Stimulated activated CD8-positive, alpha-beta memory T cell treated with anti-CD3 and anti-CD28 coated beads, Interleukin-12 subunit alpha, Interleukin-12 subunit beta, amount 100 ng/mL, for 1 hour (primary cell): ENCODE measurements at regions not wholly inside any gene's neighbourhood (a gene's known extent, or its start where the extent isn't known, plus 50 kb on each side); places are given as distances from the start of the nearest gene placed in this dataset.

ENCODE experiments used
- DNase-seq: peaks from one replicate; pipeline ENCODE4 v3.0.0-alpha.2; 2020; ENCODE audit warnings: low read depth

DNA sequence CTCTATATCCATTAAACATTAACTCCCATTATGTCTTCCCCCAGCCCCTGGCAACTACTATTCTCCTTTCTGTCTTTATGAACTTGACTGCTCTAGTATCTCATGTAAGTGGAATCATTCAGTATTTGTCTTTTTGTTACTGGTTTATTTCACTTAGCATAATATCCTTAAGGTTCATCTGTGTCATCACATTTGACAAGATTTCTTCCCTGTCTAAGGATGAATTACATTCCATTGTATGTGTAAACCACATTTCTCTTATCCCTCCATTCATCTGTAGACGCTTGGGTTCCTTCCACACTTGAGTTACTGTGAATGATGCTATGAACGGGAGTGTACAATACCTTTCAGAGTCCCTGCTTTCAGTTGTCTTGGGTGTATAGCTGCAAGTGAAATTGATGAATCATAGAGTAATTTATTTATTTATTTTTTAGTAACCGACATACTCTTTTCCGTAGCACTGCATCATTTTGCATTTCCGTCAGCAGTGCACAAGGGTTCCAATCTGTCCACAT lies 399.7 kb upstream of the RBFOX1 start:
- no peak for DNase-seq

DNA sequence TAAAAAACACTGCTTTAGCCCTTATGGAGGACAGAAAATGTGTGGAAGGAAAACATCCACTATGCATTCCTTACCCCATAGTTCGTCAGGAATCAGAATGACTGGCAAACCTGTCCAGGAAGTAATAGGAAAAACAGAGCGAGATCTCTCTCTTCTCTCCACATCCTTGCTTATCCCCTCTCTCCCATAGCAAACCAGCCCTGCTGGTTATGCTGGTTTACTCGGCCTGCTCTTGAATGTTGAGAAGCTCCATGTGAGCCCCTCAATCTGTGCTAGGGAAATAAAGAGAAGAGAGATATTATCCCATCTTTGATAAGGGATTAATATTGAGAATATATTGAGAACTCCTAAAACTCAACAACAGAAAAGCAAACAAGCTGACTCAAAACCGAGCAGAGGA lies 402.8 kb upstream of the RBFOX1 start:
- no peak for DNase-seq

DNA sequence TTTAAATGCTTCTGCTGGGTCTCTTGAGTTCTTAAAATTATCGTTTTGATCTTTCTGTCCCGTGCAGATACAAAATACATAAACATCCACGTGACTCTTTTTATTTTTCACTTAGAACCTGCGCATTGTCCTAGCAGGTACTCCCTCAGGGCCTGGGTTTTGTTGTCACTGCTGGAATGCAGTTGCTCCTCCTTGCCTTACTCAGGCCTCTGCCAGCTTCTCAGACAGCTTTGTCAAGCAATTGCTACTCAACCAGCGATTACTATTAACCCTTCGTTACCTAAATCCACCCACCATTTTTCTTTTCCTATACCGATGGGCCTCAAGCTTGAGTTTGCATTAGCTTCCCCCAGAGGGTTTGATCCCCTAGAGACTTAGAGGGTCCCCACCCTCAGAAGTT lies 405.9 kb upstream of the RBFOX1 start:
- DNase-seq: no peak

DNA sequence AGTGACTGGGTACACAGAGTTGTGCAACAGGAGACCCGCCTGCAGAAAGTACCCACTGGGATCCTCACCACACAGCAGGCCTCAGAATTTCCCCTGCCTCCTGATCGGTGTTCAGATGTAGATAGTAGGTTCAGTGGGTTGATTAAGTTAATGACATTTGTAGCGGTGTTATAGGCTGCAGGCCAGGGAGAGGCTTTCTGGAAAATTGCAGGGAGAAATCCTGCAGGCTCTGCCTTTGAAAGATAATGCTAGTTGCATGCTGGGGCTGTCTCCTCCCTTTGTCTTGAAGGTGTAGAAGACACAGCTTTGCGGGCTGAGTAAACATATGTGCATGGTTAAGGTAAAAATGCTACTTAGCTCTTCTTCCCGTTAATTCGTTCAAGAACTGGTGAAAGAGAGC lies 406.3 kb upstream of the RBFOX1 start:
- no peak for DNase-seq

DNA sequence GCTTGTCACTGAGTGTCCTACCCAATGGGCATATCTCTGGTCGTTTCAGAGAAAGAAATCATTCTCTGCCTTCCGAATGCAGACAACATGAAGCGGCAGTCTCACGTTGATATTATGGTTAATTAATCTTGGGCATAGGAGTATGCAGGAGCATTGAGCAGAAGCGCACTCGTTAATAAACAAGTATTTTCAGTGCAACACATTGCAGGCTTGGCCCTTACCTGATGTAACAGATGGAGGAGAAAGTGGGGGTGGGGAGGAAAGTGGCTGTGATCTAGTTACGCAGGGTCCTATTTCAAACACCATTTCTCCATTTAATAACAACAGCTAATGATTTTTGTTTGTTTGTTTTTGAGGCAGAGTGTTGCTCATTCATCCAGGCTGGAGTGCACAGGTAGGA lies 414.0 kb upstream of the RBFOX1 start:
- no peak for DNase-seq

DNA sequence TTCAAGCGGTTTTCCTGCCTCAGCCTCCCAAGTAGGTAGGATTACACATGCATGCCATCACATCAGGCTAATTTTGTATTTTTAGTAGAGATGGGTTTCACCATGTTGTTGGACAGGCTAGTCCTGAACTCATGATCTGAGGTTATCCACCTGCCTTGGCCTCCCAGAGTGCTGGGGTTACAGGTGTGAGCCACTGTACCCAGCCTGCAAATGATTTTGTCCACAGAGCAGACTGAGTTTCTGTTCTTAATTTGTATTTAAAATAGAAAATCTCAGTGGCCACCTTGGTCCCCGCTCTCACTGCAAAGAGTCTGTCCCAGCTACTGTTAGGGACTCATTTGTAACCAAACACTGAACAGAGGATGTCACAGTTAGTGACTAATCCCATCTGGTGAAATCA lies 415.7 kb upstream of the RBFOX1 start:
- no peak for DNase-seq

DNA sequence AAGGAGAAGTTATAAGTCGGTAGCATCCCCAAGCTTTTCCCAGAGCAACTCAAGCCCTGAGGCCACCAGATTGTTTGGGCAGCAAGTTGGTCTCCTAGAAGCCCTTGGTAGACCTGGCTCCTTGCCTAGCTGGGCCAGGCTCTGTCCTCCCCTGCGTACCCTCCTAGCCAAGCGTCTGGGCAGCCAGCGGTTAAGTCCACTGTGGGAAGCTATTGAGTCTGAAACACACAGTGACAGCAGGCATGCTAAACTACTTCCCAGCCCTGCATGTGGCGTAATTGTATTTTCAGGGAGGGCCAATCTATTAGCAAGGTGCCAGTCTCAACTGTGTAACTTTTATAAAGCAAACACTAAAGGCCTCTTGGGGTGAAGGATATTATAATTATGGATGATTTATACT lies 419.1 kb upstream of the RBFOX1 start:
- no peak for DNase-seq

DNA sequence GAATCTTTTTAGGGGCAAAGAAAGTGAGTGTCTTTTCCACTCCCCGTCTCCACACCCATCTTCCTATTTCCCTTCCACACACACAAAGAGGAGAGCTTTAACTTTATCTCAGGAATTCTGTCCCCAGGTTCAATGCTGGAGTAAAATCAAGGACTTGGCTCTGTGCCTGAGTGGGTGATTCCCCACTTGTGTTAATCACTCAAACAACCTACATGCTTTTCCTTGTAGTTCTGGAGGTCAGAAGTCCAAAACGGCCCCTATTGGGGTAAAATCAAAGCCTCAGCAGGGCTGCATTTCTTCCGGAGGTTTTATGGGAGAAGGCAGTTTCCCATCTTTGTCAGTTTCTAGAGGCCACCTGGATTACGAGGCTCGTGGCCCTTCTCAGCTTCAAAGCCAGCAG lies 422.3 kb upstream of the RBFOX1 start:
- no peak for DNase-seq

DNA sequence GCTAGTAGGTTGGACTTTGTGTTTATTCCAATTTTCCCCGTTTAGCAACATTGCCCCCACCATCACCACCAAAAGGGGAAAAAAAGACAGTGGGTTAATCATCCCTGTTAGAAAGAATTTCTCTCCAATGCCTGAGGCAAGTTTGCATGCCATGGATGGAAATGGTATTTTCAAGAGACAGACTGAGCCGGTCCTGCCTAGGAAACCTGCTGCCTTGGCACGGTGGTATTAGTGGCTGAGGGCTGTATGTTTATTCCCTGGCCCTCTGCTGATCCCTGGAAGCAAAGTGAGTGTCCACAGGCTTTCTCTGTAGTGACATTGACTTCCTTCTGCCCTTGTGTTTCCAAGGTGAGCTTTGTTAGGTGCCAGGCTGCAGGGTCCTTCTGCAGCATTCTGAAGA lies 427.0 kb upstream of the RBFOX1 start:
- no peak for DNase-seq

DNA sequence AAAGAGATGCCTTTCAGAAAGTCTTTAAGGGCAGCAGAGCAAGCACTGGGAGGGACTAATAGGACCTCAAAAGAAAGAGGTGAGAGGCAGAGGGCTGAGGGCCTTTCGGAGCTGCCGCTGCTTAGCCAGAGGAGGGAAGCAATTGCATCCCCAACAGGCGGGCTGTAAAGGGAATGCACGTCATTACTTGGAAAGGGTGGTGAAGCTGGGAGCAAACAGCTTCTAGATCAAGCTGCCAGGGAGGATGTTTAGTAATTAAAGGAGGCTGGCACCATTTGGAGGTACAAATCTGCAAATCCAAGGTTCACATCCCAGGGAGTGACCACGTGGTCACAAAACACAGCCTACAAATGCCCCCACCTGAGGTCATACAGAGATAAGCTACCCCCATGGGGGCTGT lies 429.0 kb upstream of the RBFOX1 start:
- no peak for DNase-seq

DNA sequence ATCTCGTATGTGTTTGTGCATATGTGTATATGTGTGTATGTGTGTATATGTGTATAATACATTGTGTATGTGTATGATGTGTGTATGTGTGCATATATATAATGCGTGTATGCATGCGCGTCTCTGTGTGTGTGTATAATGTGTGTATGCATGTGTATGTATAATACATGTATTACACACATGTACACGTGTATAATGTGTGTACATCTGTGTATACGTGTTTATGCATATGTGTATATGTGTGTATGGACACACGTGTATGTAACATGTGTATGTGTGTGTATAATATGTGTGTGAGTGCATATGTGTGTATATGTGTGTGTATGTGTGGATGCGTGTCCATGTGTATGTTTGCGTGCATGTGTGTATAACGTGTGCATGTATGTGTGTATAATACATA lies 433.7 kb upstream of the RBFOX1 start:
- no peak for DNase-seq

DNA sequence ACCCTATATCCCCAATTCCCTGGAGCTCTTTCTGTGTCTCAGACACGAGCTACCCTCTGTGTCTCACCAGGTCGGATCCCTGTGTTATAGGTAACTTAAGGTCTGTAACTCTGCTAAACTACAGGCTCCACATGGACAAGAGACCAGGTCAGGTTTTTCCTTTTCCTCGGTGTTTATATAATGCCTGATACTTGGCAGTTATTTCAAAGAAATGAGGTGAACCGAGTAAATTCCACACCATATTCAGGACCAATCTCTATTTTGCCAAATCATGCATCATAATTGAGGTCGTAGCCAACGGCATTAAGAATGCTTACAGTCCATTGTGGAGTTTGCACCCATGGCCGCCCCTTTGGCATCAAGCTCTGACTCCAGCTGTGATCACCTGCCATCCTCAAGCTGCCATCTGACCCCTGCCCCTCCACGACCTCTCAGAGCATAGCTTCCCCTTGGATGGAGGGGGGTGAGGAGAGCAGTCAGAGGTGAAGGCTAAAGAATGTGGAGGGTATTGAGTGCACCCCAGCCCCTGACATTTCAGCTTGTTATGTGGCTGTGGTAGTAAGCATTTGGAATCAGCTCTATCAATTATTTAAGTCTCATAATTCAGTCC lies 434.7 kb upstream of the RBFOX1 start:
- DNase-seq: no peak

DNA sequence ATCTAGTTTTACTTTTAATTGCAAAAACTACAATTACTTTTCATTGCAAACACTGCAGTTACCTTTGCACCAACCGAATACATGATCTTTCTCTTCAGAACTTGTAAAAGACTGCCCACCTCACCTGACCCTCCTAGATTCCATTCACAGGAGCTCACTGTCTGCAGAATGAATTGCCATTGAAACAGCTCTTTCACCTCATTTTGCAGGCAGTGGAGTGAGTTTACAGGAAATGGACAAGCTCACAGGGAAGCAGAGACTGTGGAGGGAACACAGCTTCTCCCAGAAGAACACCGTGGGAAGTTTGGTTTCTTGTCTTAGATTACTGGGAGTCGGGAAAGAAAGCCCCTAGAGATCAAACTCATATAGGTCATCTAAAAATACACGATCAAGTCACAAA lies 439.7 kb upstream of the RBFOX1 start:
- no peak for DNase-seq

DNA sequence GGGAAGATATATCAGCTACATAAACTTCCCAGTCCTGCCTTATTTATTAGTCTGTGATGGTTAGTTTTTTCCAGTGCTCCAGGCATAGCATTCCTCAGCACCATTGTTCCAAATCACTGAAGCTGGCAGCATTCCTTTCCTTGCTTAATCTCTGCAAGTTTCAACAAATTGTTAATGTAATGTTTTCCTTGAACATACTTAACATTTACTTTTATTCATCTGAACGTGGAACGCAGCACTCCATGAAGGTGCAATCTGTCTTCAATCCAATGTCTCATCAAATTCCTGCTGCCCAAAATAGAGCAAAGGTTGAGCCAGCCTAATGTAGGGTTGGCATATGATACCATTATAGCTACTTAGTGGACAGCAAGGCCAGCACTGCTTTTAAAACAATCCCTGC lies 441.1 kb upstream of the RBFOX1 start:
- no peak for DNase-seq

DNA sequence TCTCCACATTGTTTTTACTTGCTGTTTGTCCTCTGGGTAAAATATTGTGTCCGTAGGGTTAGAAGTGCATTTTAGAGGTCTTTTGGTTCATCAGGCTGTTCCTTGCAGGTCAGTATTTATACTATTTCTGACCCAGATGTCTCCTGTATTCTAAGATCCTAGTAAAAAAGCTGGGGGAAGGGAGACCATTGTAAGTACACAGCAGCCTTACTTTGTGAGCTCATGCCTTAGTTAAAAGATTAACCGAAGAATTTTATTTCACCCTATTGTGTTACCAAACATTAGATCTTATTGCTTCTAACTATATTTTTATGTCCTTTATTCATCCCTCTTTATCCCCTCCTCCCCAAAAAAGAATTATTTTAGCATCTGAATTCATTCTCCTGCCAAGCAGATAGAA lies 444.1 kb upstream of the RBFOX1 start:
- DNase-seq: no peak

DNA sequence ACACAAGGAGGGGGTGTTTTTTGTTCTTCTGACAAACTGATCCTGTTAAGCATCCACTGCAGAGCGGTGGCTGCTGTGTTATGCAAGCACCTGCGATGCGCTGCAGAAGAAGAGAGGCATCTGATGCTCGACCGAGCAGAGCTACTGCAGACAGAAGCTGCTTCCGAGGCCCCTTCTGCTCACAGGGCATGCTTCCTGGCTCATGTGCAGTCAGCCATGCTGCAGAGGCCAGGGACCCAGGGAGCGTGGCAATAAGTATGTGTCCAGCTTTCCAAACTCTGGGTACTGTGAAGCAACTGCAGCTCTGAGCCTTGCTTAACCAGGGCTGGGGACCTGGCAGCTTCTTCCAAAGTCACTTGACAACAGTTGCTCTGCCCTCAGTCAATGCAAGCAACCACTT lies 448.6 kb upstream of the RBFOX1 start:
- no peak for DNase-seq

DNA sequence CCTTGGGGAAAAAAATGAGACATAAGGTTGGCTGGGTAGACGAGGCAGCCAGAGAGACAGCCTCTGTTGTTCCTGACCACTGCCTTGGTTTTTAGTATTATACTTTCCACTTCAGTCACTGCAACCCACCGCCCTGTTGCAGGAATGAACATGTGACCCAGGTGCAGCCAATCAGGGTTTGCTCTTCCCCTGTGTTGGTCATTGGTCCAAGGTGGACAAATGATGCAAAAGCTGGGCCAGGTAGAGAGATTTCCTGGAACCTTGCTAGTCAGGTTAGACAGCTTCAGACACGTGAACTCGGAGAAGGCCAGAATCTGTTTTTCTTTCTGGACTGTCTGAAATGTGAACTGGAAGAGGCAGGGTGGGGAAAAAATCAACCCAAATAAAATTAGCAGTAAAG lies 452.4 kb upstream of the RBFOX1 start:
- no peak for DNase-seq

DNA sequence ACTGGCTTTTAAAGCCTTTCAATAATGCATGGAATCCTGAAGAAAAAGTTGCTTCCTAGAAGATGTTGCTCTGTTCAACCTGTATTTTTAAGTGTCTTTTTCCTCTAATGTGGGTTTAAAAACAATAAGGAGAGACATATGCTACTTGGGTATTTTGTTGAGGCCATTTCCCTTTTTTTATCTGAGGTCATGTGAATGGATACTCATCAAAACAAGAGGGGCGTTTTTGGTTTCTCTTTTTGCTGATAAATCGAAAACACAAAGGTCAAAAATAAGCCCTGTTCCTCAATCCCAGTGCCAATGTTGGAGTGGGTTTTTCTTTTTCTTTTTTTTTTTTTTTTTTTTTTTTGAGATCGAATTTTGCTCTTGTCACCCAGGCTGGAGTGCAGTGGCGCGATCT lies 468.0 kb upstream of the RBFOX1 start:
- DNase-seq: no peak

DNA sequence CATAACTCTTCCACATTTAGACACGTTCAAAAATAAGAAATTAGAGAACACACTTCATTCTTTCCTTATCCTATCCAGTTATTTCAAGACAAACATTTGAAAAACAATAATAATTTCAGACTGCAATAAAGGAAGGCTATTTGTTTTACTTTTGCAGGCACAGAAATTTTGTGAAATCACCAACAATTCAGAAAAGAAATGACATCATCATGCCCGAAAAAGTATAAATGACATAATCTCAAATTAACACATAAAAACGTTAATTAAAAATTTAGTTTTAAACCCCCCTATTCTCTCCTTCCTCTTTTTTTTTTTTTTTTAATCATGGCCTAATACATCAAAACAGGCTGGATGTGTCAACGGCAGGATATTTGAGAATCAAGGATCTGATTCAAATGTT lies 468.4 kb upstream of the RBFOX1 start:
- DNase-seq: no peak

DNA sequence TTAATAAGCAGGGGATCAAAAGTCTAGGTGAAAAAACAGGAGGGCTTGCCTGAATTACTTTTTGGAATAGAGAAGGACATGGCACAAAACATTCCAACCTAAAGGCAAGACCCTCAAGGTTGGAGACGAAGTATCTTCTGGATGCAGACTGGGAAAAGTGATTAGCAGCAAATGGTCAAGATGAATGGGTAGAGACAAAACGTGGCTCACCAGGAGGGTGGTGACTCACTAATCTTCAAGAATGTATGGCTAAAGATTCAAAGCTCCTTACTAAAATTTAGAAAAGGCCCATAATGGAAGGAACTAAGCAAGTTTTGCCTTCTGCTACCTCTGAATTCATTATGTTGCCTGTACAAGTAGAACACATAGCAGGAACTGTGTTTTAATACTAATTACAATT lies 469.5 kb upstream of the RBFOX1 start:
- no peak for DNase-seq

DNA sequence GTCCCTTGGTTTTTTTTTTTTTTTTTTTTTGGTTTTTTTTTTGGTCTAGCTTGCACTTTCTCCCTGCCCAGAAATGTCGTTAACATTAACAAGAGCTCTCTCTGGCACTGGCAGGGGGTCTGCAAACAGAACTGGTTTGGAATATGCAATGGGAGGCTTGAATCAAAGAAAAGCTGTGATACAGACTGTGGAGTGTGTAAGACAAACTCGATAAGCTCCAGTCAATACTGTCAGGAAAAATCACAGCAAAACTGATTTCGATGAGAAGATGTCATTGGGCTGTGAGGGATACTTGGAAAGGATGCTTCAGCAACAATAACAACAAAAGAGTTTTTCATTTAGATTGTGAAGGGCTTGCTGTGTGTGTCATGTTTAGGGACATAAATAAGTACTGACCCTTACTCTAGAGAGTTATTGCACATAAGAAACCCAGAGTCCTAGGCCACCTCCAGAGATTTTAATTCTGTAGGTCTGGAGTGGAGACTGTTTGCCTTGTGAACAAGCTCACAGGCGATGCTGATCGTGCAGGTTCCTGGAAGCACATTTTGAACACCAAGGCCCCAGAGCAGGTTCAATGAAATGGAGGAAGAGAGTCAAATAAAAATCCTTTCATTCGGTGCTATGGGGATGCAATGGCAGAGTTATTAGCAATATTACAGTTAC lies 470.7 kb upstream of the RBFOX1 start:
- no peak for DNase-seq

DNA sequence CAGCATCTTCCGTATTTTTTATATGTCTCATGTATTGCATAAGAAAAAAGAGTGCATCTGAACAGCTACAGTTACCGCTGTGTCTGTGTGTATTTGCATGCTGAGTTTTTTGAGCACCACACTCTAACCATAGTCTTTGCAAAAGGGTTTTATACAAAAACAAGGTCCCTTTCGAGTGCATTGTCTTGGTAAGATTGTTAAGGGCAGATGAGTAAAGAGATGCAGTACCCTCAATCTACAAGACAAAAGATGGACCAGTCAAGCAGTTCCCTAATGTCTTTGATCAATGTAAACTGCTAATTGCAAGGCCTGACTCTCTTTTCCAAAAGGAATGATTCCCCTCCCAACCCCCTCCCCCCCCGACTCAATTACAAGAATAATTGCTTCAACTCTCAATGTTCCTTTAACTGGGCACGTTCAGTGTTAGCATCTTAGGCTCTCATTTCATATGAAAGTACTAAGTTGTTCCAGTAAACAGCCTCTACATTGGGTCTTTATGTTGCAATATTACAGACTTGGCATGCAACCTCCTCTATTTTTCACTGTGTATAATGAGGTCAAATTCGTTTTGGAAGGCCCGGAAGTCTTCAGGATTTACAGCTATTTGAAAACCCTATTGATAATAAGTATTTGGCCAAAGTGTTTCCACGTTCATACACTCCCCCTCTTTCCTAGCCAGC lies 471.4 kb upstream of the RBFOX1 start:
- no peak for DNase-seq

DNA sequence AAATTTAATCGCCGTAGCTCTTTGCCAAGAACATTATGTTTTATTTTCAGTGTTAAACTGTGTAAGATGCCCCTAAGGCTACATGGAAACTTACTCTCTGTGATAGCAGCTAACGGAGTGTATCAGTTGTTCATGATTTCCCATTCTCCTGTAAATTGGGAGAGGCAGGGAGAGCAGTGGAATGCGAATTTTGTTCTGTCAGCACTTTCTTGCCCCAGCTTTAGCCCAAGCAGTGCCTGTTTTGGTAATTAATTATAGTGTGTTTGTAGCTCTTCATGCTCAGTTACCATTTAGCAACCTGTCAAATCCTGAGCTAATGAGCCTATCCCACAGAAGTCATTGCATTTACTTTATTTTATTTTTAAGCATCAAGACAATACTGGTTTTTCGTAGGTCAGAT lies 475.1 kb upstream of the RBFOX1 start:
- no peak for DNase-seq

DNA sequence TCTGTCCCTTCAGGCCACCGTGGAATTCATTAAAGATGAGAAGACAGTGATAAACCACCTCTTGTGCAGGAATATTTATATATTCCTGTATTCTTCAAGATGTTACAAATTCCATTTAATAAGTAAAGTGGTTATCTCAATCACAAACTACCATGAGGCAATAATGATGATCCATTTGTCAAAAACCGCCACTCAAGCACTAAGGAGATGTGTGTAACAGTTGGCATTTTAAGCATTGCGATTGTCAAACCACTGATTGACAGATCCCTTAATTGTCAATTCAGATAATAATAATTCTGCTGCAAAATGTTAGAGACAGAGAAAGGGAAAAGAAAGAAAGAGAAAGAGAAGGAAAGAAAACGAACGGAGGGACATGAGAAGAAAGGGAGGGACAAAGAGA lies 476.1 kb upstream of the RBFOX1 start:
- DNase-seq: no peak
